Putamen (tissue), 1 donor: ENCODE measurements at regions not wholly inside any gene's neighbourhood (a gene's known extent, or its start where the extent isn't known, plus 50 kb on each side); places are given as distances from the start of the nearest gene placed in this dataset.

Experiments used
- DNase-seq: peaks from one replicate; pipeline ENCODE4 v3.0.0-alpha.2; 2016; ENCODE audit warnings: low spot score

DNA sequence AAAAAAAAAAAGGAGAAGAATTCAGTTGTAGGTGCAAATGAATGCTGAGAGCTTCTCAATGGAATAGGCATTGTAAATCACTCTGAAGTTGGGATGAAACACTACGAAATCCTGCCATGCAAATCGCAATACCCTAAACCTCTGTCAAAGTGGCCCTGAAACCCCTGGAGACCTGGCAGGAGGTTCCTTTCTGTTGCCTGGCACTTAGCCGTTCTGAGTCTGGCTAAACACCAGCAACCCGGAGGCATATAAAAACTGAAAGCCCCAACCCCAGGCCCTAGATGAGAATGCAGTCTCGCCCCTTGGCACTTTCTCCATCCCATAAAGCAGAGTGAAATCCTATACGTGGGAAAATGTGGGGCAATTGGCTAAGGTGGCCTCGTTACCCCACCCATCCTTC, 151.5 kb upstream of the PARP11 start:
- DNase-seq = no peak

DNA sequence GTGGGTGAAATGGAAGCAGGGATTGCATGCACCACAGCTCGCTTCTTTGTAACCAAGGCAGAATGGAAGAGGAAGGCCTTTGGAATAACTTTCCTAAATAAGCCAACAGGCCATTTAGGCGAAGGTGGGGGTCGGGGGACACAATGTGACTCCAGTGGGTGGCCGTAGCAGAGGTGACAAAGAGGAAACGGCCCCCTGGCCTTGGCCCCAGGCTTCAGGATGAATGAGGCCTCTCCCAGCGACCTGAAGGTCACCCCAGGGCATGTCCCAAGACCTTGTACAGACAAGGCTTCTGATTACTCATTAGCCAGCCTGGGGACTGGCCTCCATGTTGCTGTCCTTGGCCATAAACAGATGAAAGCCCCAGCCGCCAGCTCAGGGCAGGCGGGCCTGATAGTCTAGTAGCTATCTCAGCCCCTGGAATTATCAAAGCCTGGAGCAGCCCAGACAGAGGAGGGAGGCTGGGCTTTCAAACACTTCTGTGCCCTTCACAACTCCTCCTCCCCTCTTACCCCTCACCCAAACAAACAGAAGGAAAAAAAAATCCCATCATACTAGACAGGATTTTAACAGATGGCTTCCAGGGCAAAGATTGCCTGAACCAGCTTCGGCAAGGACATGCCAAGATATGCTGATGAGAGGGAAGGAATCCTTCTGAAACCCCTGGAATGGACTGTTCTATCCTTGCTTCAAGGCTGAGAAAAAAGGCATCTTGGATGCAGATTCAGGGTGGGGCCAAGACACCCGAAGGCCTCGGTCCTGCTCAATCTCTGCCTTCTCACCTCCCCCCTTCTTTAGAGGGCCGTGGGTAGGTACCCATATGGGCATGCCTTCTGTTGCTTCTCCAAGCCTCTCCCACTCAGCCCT, 142.3 kb upstream of the PARP11 start:
- no peak for DNase-seq

GRCh38 chr12:4014858-4015224, 141.6 kb upstream of the PARP11 start:
- DNase-seq = no peak

- DNase-seq = no peak
Observed at GRCh38 chr12:4014444-4014843, 141.2 kb upstream of the PARP11 start.

- DNase-seq = no peak
Observed at GRCh38 chr12:4012977-4013968, 140.1 kb upstream of the PARP11 start.

DNA sequence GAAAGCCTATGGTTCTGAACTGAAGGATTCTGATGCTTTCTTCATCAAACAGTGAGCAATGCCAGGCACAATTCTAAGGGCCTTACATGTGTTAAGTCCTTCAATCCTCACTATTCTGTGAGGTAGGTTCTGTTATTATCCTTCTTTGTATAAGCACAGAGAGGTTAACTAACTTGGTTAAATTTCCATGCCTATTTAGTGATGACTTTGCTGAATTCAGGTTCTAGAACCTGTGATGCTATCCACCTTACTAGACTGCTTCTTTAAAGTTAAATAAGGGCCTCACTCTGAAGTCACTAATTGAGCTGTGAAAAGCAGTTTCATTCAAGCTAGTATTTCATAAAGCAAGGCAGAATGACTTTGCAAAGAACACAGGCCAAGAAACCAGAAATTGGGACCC, 138.9 kb upstream of the PARP11 start:
- no peak for DNase-seq

- DNase-seq = no peak
Observed at GRCh38 chr12:4011597-4011996, 138.4 kb upstream of the PARP11 start.

DNA sequence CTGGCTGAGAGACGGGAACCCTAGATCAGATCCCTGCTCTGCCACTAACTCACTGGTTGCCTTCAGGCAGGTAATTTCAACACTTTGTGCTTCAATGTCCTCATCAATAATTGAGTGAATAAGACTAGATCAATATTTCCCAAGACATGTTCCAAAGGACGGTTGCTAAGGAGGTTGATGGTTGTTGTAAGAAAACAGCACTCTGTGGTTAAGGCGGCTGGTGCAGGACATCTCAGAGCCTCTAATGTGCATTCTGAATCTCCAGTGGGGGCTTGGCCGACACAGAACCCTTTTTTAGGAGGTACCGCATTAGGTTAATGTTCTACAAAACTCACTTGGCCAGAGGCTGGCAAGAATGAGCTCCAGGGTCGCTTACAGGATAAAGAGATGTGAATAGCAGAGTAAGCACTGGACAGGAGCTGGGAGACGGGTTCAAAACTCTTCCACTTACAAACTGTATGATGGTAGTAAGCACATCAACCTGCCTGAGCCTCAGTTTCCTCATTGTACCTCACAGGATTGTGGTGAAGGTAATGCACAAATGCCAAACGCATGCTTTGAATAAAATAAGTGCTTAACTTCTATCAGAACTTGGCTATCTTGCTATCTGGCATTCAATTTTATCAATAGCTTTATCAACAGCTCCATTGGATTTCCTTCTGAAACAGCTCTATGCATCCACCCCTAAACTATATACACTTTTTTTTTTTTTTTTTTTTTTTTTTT, 136.9 kb upstream of the PARP11 start:
- DNase-seq = no peak

DNA sequence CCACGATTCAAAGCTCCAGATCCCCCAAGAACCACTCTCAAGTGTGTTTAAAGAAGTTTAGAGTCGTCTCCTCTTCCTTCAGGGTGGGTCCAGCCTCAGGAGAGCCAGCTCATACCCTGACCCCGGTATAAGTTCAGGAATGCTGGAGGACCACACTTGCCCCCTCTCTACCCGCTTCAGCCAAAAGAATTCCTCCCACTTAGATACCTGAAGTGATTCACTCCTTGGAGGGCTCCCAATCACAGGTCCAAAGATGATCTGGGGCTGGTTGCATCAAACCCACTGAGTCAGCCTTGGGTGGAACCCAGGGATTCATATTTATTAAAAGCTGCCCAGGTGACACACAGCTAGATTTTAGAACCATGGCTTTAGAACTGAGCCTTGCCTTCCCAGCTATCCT, 133.5 kb upstream of the PARP11 start:
- no peak for DNase-seq

GRCh38 chr12:4005851-4006430, 132.7 kb upstream of the PARP11 start:
- DNase-seq = no peak

DNA sequence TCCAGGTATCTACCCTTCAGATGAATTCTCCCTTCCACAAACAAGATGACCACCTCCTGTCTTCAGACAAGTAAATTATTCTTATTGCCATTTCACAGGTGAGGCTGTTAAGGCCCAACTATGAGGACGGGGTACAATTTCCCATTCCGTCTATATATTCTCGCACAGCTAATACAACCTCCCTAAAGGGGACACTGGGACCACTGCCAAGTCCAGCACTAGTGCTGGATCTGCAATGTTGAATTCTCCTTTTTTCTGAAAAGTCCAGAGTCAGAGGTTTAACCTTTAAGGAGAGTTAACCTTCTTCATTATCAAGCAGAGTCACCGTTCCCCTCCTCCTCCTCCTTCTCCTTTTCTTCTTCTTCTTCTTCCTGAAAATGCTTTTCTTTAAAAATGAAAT, 130.4 kb upstream of the PARP11 start:
- no peak for DNase-seq

DNA sequence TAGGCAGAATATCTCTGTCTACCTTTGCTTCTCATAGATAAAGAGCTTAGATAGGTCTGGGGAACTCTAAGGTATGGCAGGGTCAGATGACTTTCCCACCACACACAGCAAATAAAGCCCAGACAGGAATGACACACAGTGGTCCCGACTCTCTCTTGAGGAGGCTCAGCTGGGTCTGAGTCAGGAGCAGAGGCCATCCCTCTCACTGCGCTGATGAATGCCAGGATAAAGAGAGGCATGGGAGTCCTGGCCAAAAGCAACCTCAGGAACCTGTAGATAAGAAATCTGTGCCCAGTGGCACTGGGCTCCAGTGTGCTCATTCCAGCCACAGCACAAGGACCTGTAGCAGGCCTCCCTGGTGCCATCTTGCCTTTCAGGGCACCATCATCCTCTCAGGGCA, 129.4 kb upstream of the PARP11 start:
- no peak for DNase-seq

DNA sequence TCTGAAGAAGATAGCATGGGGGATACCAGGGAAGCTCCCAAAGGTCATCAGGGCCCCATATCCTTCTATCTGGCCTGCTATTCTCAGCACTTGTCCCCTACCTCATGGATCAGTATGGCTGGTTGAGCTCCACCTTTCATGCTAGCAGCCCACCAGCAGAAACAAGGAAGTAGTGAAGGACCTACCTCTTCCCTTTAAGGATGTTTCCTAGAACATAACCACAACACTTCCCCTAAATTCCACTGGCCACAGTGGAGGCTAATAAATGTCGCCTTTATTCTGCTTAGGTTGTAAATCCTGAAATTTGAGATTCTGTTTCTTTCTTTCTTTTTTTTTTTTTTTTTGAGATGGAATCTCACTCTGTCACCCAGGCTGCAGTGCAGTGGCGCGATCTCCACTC, 128.6 kb upstream of the PARP11 start:
- DNase-seq = no peak

DNA sequence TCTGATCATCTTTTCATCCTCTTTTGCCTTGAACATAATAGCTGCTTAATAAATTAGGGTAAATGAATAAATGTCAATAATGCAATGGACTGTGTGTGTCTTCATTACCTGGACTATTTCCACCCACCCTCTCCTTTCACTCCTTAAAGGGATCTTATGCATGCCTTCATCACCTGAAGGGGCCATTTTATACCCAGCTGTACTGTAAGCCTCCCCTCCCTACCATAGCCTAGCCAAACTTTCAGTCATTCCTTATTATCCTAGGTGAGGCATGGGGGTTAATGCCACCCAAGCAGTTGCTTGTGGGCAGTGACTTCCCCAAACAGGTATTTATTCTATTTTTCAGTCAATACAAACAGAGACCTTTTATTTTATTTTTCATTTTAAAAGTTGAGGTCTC, 127.8 kb upstream of the PARP11 start:
- no peak for DNase-seq

DNA sequence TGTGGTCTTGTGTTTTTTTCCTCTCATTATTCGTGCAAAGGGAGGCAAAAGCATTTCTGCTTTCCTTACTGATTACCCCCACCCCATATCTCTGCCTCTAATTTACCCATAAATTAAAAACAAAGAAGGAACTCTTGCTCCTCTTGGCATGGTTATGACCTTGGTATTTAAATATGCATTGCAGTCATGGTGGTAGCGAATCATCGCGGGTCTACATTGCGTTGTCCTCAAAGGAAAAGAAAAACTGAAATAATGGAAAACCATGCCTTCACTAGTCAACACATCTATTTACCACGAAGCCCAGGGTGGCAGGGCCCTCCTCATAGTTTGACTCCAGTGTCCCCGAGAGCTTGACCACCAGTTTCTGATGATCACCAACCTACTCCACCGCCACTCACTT, 126.7 kb upstream of the PARP11 start:
- DNase-seq = no peak

DNA sequence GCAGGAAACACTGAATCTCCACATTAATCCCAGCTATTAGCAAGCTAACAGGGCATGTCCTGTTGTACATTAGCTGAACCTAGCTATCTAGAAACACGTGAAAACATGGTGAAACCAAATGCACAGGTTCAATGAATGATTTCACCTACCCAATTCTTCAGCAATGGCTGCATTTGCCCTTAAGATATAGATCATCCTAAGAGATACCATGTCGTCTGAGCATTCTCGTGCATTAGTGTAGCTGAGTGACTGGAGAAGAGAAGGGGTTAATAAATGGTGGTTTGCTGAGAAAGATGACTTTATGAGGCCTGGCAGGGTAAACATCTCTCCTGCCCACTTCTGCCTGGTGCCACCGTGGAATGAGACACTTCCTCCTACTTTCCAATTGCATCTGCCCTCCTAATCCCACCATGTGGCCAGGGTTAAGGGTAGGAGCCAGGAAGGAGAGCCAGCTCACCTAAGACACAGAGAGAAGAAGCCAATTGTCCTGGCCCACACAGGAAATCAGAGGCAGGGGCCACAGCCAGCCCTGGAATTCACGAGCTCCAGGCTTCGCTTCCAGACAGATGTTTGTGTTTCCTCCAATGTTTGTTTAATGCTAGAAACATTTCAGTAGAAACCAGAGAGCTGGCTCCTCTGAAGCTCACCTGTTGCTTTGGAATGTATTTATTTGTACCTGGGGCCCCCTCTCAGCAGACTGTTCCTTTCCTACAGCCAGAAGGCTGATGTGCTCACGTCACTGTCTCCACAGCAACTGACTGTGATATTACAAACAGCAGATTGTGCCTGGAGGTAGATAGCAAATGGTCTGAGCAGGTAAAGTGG, 126.0 kb upstream of the PARP11 start:
- no peak for DNase-seq

DNA sequence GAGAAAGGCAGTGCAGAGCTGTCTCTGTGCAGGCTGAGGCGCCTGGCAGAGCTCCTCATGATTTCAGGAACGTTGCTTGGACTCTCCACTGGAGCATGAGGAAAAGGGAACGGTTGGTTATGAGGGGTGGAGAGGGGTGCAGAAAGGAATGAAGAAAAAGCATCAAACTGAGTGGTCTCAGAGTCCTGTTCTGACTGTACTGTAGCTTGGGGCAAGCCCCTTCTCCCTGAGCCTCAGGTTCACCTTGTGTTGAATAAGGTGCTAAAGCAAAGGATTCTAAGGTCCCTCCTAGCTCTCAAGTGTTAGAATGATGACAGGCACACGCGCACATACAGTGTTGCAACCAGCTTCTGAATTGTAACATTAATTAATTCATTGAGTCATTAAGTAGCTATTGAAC, 125.2 kb upstream of the PARP11 start:
- no peak for DNase-seq

DNA sequence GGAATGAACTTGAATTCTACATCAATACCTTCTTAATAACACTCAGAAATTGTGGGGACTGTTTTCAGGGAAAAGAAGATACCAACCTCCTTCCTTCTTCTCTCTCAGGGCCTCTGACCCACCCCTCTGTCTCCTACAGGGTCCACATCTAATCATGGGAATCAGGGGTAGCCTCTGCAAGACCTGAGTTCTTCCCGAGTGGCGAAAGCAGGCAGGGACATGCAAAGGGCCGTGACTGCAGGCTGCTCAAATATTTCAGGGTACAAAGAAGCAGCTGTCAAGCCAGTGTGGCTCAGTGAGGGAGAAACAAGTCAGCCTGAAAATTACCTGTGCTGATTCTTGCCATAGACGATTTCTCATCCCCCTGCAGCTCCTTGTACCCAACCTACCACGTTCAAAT, 123.1 kb upstream of the PARP11 start:
- DNase-seq = no peak

DNA sequence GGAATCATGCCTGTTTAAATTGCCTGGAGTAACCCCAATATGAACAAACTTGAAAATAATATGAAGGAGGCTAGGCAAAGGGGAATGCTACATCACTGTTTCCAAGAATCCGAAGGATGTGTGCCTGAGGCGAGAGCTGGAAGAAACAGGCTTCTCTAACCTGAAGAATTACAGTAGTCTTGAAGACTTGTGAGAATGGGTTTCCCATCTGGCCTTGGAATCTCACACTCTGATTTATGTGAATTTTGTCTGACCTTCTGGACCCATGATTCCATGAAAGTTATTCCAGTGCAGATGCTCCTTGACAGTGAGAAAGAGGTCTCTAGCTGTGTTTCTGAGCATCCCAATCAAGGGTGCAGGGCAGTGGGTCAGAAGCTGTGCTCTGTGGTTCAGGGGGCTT, 122.1 kb upstream of the PARP11 start:
- DNase-seq = no peak

- no peak for DNase-seq
Observed at GRCh38 chr12:3994500-3994899, 121.3 kb upstream of the PARP11 start.

DNA sequence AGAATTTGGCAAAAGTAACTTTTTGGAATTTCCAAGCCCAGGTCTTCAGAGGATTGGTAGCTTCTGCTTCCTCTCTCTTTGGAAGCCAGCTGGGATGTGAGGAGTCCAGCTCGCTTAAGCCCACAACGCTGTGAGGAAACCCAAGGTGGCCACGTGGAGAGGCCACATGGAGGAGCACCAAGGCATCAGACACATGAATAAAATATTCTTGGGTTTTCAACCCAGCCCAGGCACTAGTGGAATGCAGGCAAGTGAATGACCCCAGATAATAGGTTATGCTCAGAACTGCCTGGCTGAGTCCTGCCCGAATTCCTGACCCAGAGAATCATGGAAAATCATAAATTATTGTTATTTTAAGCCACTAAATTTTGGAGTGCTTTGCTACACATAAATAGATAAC, 119.7 kb upstream of the PARP11 start:
- no peak for DNase-seq
